ENCODE measurements at regions not wholly inside any gene's neighbourhood (a gene's known extent, or its start where the extent isn't known, plus 50 kb on each side); places are given as distances from the start of the nearest gene placed in this dataset.

GRCh38 chr18:22603902-22604301 lies 186.2 kb upstream of the CTAGE1 start:
- Histone ChIP-seq H3K4me1 (peaks cover 0 to 57% (median 35%) of the 10 kb centered on the region in 4 donors), H3K27me3 (no peaks in the 10 kb centered on the region), H3K36me3 (no peaks in the 10 kb centered on the region), H3K4me3 (no peak overlapping the region), H3K27ac (peak overlapping the region; percentile 75), H3K9me3 (no peaks in the 10 kb centered on the region)
- no peak for TF ChIP-seq CTCF (IDR thresholded peaks at IDR 0.05)
- intact Hi-C loops (cut with DNase I; ENCODE audit: low total_unique reads), result no loop called here
- no peak for DNase-seq

- Histone ChIP-seq H3K4me3 (peak overlapping the region in 1 of 2 donors; percentile 9), H3K36me3 (no peaks in the 10 kb centered on the region), H3K4me1 (peaks cover 0 to 63% (median 40%) of the 10 kb centered on the region in 4 donors), H3K9me3 (no peaks in the 10 kb centered on the region), H3K27ac (peak overlapping the region; percentile 75), H3K27me3 (no peaks in the 10 kb centered on the region)
- TF ChIP-seq CTCF (IDR thresholded peaks at IDR 0.05), result no peak
- intact Hi-C loops (cut with DNase I; ENCODE audit: low total_unique reads), result no loop called here
- peak; percentile 64 to 82 for DNase-seq
Observed at GRCh38 chr18:22604390-22604985, 186.8 kb upstream of the CTAGE1 start.

- Histone ChIP-seq H3K27ac (peak overlapping the region; percentile 75), H3K4me1 (peaks cover 0 to 68% (median 45%) of the 10 kb centered on the region in 4 donors), H3K27me3 (no peaks in the 10 kb centered on the region), H3K36me3 (no peaks in the 10 kb centered on the region), H3K4me3 (no peak overlapping the region), H3K9me3 (no peaks in the 10 kb centered on the region)
- DNase-seq, result no peak
- intact Hi-C loops (cut with DNase I; ENCODE audit: low total_unique reads), result no loop called here
- TF ChIP-seq CTCF (IDR thresholded peaks at IDR 0.05), result no peak
Observed at GRCh38 chr18:22604986-22605421, 187.3 kb upstream of the CTAGE1 start.

- no peaks in the 10 kb centered on the region for H3K36me3 ChIP-seq
Observed at GRCh38 chr18:22605736-22606135, 188.0 kb upstream of the CTAGE1 start.

GRCh38 chr18:22606563-22607283 lies 189.0 kb upstream of the CTAGE1 start:
- intact Hi-C loops (cut with DNase I; ENCODE audit: low total_unique reads), result no loop called here
- TF ChIP-seq CTCF (IDR thresholded peaks at IDR 0.05), result no peak
- peak overlapping the region; percentile 55 to 75 for H3K27ac ChIP-seq

More at GRCh38 chr18:22605736-22606135, 188.0 kb upstream of the CTAGE1 start:
- H3K27ac ChIP-seq, result peak overlapping the region; percentile 75
- no peak for TF ChIP-seq CTCF (IDR thresholded peaks at IDR 0.05)
- H3K27me3 ChIP-seq, result no peaks in the 10 kb centered on the region
- no peak overlapping the region for H3K4me3 ChIP-seq
- H3K4me1 ChIP-seq, result peaks cover 0 to 72% (median 46%) of the 10 kb centered on the region in 4 donors
- DNase-seq, result no peak
- intact Hi-C loops (cut with DNase I; ENCODE audit: low total_unique reads), result no loop called here
- no peaks in the 10 kb centered on the region for H3K9me3 ChIP-seq

More at GRCh38 chr18:22606563-22607283, 189.0 kb upstream of the CTAGE1 start:
- no peaks in the 10 kb centered on the region for H3K27me3 ChIP-seq
- DNase-seq, result peak; percentile 42 to 74
- no peaks in the 10 kb centered on the region for H3K9me3 ChIP-seq
- H3K4me3 ChIP-seq, result no peak overlapping the region
- no peaks in the 10 kb centered on the region for H3K36me3 ChIP-seq
- peaks cover 0 to 72% (median 46%) of the 10 kb centered on the region in 4 donors for H3K4me1 ChIP-seq

Data from tibial artery (tissue), 4 donors.